ENCODE measurements at regions not wholly inside any gene's neighbourhood (a gene's known extent, or its start where the extent isn't known, plus 50 kb on each side); places are given as distances from the start of the nearest gene placed in this dataset.
A peak's percentile ranks its signal among the peaks of the same experiment; 100 is the strongest.

- Histone ChIP-seq H2AFZ (ENCODE audit: low read length) (peak overlapping the region; percentile 86; the same call in 1 of the 2 replicates), H3K79me2 (ENCODE audit: control insufficient read depth in 1 of 2, insufficient read depth in 2 of 2, low read length in 2 of 2) (no peaks in the 10 kb centered on the region), H3K4ac (replicated peaks; ENCODE audit: insufficient read length, low read depth, low read length) (no peak overlapping the region), H3K79me1 (ENCODE audit: low read depth, low read length) (no peaks in the 10 kb centered on the region), H2BK20ac (ENCODE audit: low read length) (no peak overlapping the region), H3K23ac (ENCODE audit: insufficient read length) (no peak overlapping the region), H3K27me3 (replicated peaks in 1 of 4; ENCODE audit: control insufficient read depth in 3 of 4, extremely low read depth in 1 of 4, insufficient read depth in 3 of 4, low read length in 3 of 4) (no peaks in the 10 kb centered on the region), H3K4me3 (ENCODE audit: extremely low read depth in 1 of 4, insufficient read depth in 2 of 4, low read depth in 3 of 4, low read length in 4 of 4) (no peak overlapping the region), H3K9me3 (ENCODE audit: insufficient read depth in 2 of 2, low read depth in 1 of 2, low read length in 1 of 2) (no peaks in the 10 kb centered on the region), H3K27ac (ENCODE audit: low read depth, low read length) (no peak overlapping the region), H2BK12ac (ENCODE audit: low read depth, low read length) (no peak overlapping the region), H2AK5ac (ENCODE audit: low read depth, low read length) (no peak overlapping the region), H2BK5ac (ENCODE audit: low read depth, low read length) (no peak overlapping the region), H3K4me1 (replicated peaks in 1 of 4; ENCODE audit: control insufficient read depth in 3 of 4, insufficient read depth in 4 of 4, low read length in 3 of 4) (peaks cover 0 to 18% (median 9%) of the 10 kb centered on the region in 4 experiments; a peak in 4 of 7 replicates), H3K23me2 (ENCODE audit: low read depth, low read length) (no peaks in the 10 kb centered on the region), H3K4me2 (ENCODE audit: insufficient read depth in 1 of 2, low read depth in 2 of 2, low read length in 2 of 2) (no peak overlapping the region), H4K20me1 (replicated peaks in 1 of 2; ENCODE audit: control insufficient read depth in 1 of 2, insufficient read depth in 2 of 2, low read length in 2 of 2) (no peaks in the 10 kb centered on the region), H4K5ac (ENCODE audit: insufficient read length, low read depth, low read length) (no peak overlapping the region), H3K18ac (ENCODE audit: extremely low read depth, low read length) (peak overlapping the region; percentile 1; the same call in 1 of the 2 replicates), H3K56ac (replicated peaks; ENCODE audit: insufficient read length, low read depth, low read length) (no peak overlapping the region), H3K36me3 (ENCODE audit: control insufficient read depth in 2 of 4, insufficient read depth in 4 of 4, low read length in 3 of 4) (no peaks in the 10 kb centered on the region), H2BK15ac (ENCODE audit: low read length) (no peak overlapping the region), H4K91ac (replicated peaks; ENCODE audit: insufficient read length, low read length) (no peak overlapping the region), H3K14ac (ENCODE audit: insufficient read length) (no peak overlapping the region), H4K8ac (ENCODE audit: extremely low read depth, insufficient read depth, low read length) (no peak overlapping the region), H3K9ac (replicated peaks in 1 of 4; ENCODE audit: extremely low read depth in 1 of 4, low read depth in 3 of 4, low read length in 3 of 4) (no peak overlapping the region), H2BK120ac (replicated peaks; ENCODE audit: low read depth, low read length) (peak overlapping the region; percentile 6)
- FAIRE-seq (peak; percentile 88), DNase-seq (ENCODE audit: low read depth in 1 of 2, low spot score in 2 of 2) (peak in 1 of 2 experiments; percentile 33)
- POLR2A ChIA-PET (ENCODE audit: partially characterized antibody): interaction anchor here (0.6 kb wide), 1 partner anchor 287 kb away, joined by 3 read pairs; no protein-coding TSS in a partner anchor
- 65% methylated on average over 4 of the region's 4 CpGs; no CpG with 5 or more reads in 1 of the 2 experiments for WGBS, 2 experiments (ENCODE audit: extremely low coverage in 1 of 2, insufficient coverage in 1 of 2, insufficient read length in 1 of 2, insufficient replicate concordance in 2 of 2, low coverage in 1 of 2, low lambda C conversion rate in 2 of 2, missing lambda C conversion rate in 1 of 2)
- TF ChIP-seq CBX8 (IDR thresholded peaks at IDR 0.05; ENCODE audit: borderline replicate concordance, low read depth, low read length) (no peak), SIRT6 (IDR thresholded peaks at IDR 0.05; ENCODE audit: low read length) (no peak), CTCF (IDR thresholded peaks at IDR 0.05; ENCODE audit: control extremely low read depth in 1 of 3, insufficient read depth in 1 of 3, low read depth in 1 of 3, low read length in 3 of 3) (peak; percentile 39 to 96 (median 84)), YY1 (IDR thresholded peaks at IDR 0.05; ENCODE audit: low read depth, low read length) (peak; percentile 83), RAD21 (IDR thresholded peaks at IDR 0.05 in 1 of 2, conservative IDR thresholded peaks at IDR 0.05 in 1 of 2; ENCODE audit: low read depth in 2 of 2, low read length in 2 of 2) (peak; percentile 48 to 59), TAF7 (optimal IDR thresholded peaks at IDR 0.05; ENCODE audit: borderline replicate concordance, low read depth, low read length) (no peak), CREB1 (IDR thresholded peaks at IDR 0.05) (no peak), EP300 (IDR thresholded peaks at IDR 0.05; ENCODE audit: borderline replicate concordance in 1 of 2, low read depth in 2 of 2, low read length in 2 of 2) (no peak), KDM4A (IDR thresholded peaks at IDR 0.05; ENCODE audit: low read depth, low read length, severe bottlenecking) (no peak)
- CTCF ChIA-PET (ENCODE audit: partially characterized antibody): interaction anchor here (0.7 to 3.9 kb wide), 22 partner anchors 10 to 448 kb away, joined by 3 to 19 read pairs (median 3); no protein-coding TSS in a partner anchor
Measured at GRCh38 chr20:11716239-11716944, 201.3 kb upstream of the BTBD3 start.

All from H1 (cell line).